ENCODE measurements at regions not wholly inside any gene's neighbourhood (a gene's known extent, or its start where the extent isn't known, plus 50 kb on each side); places are given as distances from the start of the nearest gene placed in this dataset.
"Not testable (repeated sequence)": the region's sequence is repeated elsewhere in the genome, so short reads cannot be mapped to it uniquely, and the experiment has no call there.

- no peak for TF ChIP-seq CTCF (IDR thresholded peaks at IDR 0.05; ENCODE audit: insufficient read depth, low read depth, low read length, missing control alignments)
These were observed 317.5 kb upstream of the KITLG start for GRCh38 chr12:88897723-88898122.

GRCh38 chr12:88896958-88897357 lies 316.7 kb upstream of the KITLG start:
- no peak for TF ChIP-seq CTCF (IDR thresholded peaks at IDR 0.05; ENCODE audit: insufficient read depth, low read depth, low read length, missing control alignments)
- H3K4me3 ChIP-seq (ENCODE audit: low read length): no peak overlapping the region
- peak; percentile 5 for DNase-seq (ENCODE audit: low read depth)

More at GRCh38 chr12:88897723-88898122, 317.5 kb upstream of the KITLG start:
- peak; percentile 27 for DNase-seq (ENCODE audit: low read depth)
- no peak overlapping the region for H3K4me3 ChIP-seq (ENCODE audit: low read length)

GRCh38 chr12:88895634-88896033 lies 315.4 kb upstream of the KITLG start:
- H3K4me3 ChIP-seq (ENCODE audit: low read length): no peak overlapping the region
- DNase-seq (ENCODE audit: low read depth): no peak
- no peak for TF ChIP-seq CTCF (IDR thresholded peaks at IDR 0.05; ENCODE audit: insufficient read depth, low read depth, low read length, missing control alignments)

- no peak for TF ChIP-seq CTCF (IDR thresholded peaks at IDR 0.05; ENCODE audit: insufficient read depth, low read depth, low read length, missing control alignments)
- H3K4me3 ChIP-seq (ENCODE audit: low read length): no peak overlapping the region
- DNase-seq (ENCODE audit: low read depth): no peak
These were observed 313.5 kb upstream of the KITLG start for GRCh38 chr12:88893801-88894200.

- H3K4me3 ChIP-seq (ENCODE audit: low read length); DNase-seq (ENCODE audit: low read depth): not testable (repeated sequence)
These were observed 311.2 kb upstream of the KITLG start for GRCh38 chr12:88891434-88891833.

- DNase-seq (ENCODE audit: low read depth): no peak
- H3K4me3 ChIP-seq (ENCODE audit: low read length): no peak overlapping the region
- no peak for TF ChIP-seq CTCF (IDR thresholded peaks at IDR 0.05; ENCODE audit: insufficient read depth, low read depth, low read length, missing control alignments)
These were observed 309.2 kb upstream of the KITLG start for GRCh38 chr12:88889326-88890110.

- H3K4me3 ChIP-seq (ENCODE audit: low read length): no peak overlapping the region
- TF ChIP-seq CTCF (IDR thresholded peaks at IDR 0.05; ENCODE audit: insufficient read depth, low read depth, low read length, missing control alignments): no peak
- no peak for DNase-seq (ENCODE audit: low read depth)
These were observed 304.3 kb upstream of the KITLG start for GRCh38 chr12:88884600-88884999.

Measured in epithelial cell of esophagus (primary cell).